Activated T-helper 2 cell treated with anti-CD3 and anti-CD28 coated beads, Interferon-gamma antibody, Interleukin-2, Interleukin-4, amounts not matched to agents 10 μg/mL and 5 μg/mL and 100 μg/mL, durations not matched to agents 14 hours and 24 hours and 36 hours (primary cell): ENCODE measurements at regions not wholly inside any gene's neighbourhood (a gene's known extent, or its start where the extent isn't known, plus 50 kb on each side); places are given as distances from the start of the nearest gene placed in this dataset.
"Not testable (repeated sequence)": the region's sequence is repeated elsewhere in the genome, so short reads cannot be mapped to it uniquely, and the experiment has no call there.

Experiments
- DNase-seq: peaks from one replicate; pipeline ENCODE4 v3.0.0; 2021; ENCODE audit warnings: low spot score
- H3K27ac Mint-ChIP-seq: one replicate; pipeline ENCODE4 v1.8.0; 2021; ENCODE audit warnings: mixed read lengths
- H3K27me3 Mint-ChIP-seq: one replicate; pipeline ENCODE4 v1.8.0; 2021; ENCODE audit warnings: low read depth, mixed read lengths
- H3K36me3 Mint-ChIP-seq: one replicate; pipeline ENCODE4 v1.8.0; 2021; ENCODE audit warnings: low read depth, mixed read lengths
- H3K4me1 Mint-ChIP-seq: one replicate; pipeline ENCODE4 v1.8.0; 2021; ENCODE audit warnings: low read depth, mixed read lengths
- H3K4me3 Mint-ChIP-seq: one replicate; pipeline ENCODE4 v1.8.0; 2021; ENCODE audit warnings: low read depth, mild to moderate bottlenecking, moderate library complexity, mixed read lengths
- H3K9me3 Mint-ChIP-seq: one replicate; pipeline ENCODE4 v1.8.0; 2021; ENCODE audit warnings: mixed read lengths
- intact Hi-C: fragments of 100-400 bp; cut with micrococcal nuclease; formaldehyde crosslinking; loops from one replicate; pipeline ENCODE4 v1.15.1; 2023

GRCh38 chr21:35525443-35525842 lies 476.3 kb upstream of the RUNX1 start:
- Mint-ChIP-seq H3K36me3 (no peaks in the 10 kb centered on the region), H3K27ac (no peak overlapping the region), H3K27me3 (no peaks in the 10 kb centered on the region), H3K4me1 (peaks cover 48% of the 10 kb centered on the region), H3K4me3 (no peak overlapping the region), H3K9me3 (no peaks in the 10 kb centered on the region)
- no peak for DNase-seq
- intact Hi-C loops: loop anchor here (5.0 to 10.0 kb wide), 5 partner anchors 98 to 541 kb away; partner anchors contain the start of gene RUNX1

GRCh38 chr21:35521852-35522505 lies 472.9 kb upstream of the RUNX1 start:
- Mint-ChIP-seq H3K4me1 (peaks cover 19% of the 10 kb centered on the region), H3K36me3 (no peaks in the 10 kb centered on the region), H3K4me3 (no peak overlapping the region), H3K27ac (no peak overlapping the region), H3K9me3 (no peaks in the 10 kb centered on the region), H3K27me3 (peaks cover 3% of the 10 kb centered on the region)
- no peak for DNase-seq
- intact Hi-C loops: loop anchor here (10.0 kb wide), 2 partner anchors 477 to 537 kb away; partner anchors contain the start of gene RUNX1

- intact Hi-C loops: loop anchor here (10.0 kb wide), 2 partner anchors 476 to 536 kb away; partner anchors contain the start of gene RUNX1
- DNase-seq: no peak
- Mint-ChIP-seq H3K9me3 (no peaks in the 10 kb centered on the region), H3K4me1 (peaks cover 18% of the 10 kb centered on the region), H3K36me3 (no peaks in the 10 kb centered on the region), H3K4me3 (no peak overlapping the region), H3K27ac (no peak overlapping the region), H3K27me3 (peaks cover 3% of the 10 kb centered on the region)
Measured at GRCh38 chr21:35521293-35521692, 472.2 kb upstream of the RUNX1 start.

GRCh38 chr21:35520856-35521255 lies 471.8 kb upstream of the RUNX1 start:
- intact Hi-C loops: loop anchor here (10.0 kb wide), 2 partner anchors 476 to 536 kb away; partner anchors contain the start of gene RUNX1
- Mint-ChIP-seq H3K4me1 (peaks cover 13% of the 10 kb centered on the region), H3K27ac (no peak overlapping the region), H3K9me3 (no peaks in the 10 kb centered on the region), H3K36me3 (no peaks in the 10 kb centered on the region), H3K4me3 (no peak overlapping the region), H3K27me3 (peaks cover 3% of the 10 kb centered on the region)
- no peak for DNase-seq

GRCh38 chr21:35520302-35520701 lies 471.2 kb upstream of the RUNX1 start:
- Mint-ChIP-seq H3K9me3 (no peaks in the 10 kb centered on the region), H3K4me3 (no peak overlapping the region), H3K4me1 (peaks cover 8% of the 10 kb centered on the region), H3K27me3 (peaks cover 3% of the 10 kb centered on the region), H3K27ac (no peak overlapping the region), H3K36me3 (no peaks in the 10 kb centered on the region)
- no peak for DNase-seq
- intact Hi-C loops: loop anchor here (10.0 kb wide), 2 partner anchors 476 to 536 kb away; partner anchors contain the start of gene RUNX1

- Mint-ChIP-seq H3K9me3 (no peaks in the 10 kb centered on the region), H3K27ac (no peak overlapping the region), H3K4me1 (peaks cover 2% of the 10 kb centered on the region), H3K4me3 (no peak overlapping the region), H3K27me3 (peaks cover 8% of the 10 kb centered on the region), H3K36me3 (no peaks in the 10 kb centered on the region)
- no peak for DNase-seq
- intact Hi-C loops: no loop called here
Measured at GRCh38 chr21:35517865-35518264, 468.8 kb upstream of the RUNX1 start.

GRCh38 chr21:35516292-35516691 lies 467.2 kb upstream of the RUNX1 start:
- H3K36me3 Mint-ChIP-seq, H3K9me3 Mint-ChIP-seq, H3K27me3 Mint-ChIP-seq, H3K4me3 Mint-ChIP-seq, intact Hi-C loops, H3K4me1 Mint-ChIP-seq, DNase-seq, H3K27ac Mint-ChIP-seq: not testable (repeated sequence)

- Mint-ChIP-seq H3K9me3 (no peaks in the 10 kb centered on the region), H3K27me3 (peaks cover 5% of the 10 kb centered on the region), H3K4me1 (peaks cover 26% of the 10 kb centered on the region), H3K4me3 (no peak overlapping the region), H3K36me3 (no peaks in the 10 kb centered on the region), H3K27ac (no peak overlapping the region)
- DNase-seq: no peak
- intact Hi-C loops: no loop called here
Measured at GRCh38 chr21:35512346-35512745, 463.2 kb upstream of the RUNX1 start.

- Mint-ChIP-seq H3K36me3 (no peaks in the 10 kb centered on the region), H3K4me3 (no peak overlapping the region), H3K4me1 (peaks cover 31% of the 10 kb centered on the region), H3K27ac (peak overlapping the region; percentile 19), H3K27me3 (peaks cover 5% of the 10 kb centered on the region), H3K9me3 (no peaks in the 10 kb centered on the region)
- intact Hi-C loops: loop anchor here (1.0 kb wide), 1 partner anchor 17 kb away; no protein-coding TSS in a partner anchor
- no peak for DNase-seq
Measured at GRCh38 chr21:35511696-35512162, 462.6 kb upstream of the RUNX1 start.

- H3K36me3 Mint-ChIP-seq: no peaks in the 10 kb centered on the region
- no peak overlapping the region for H3K4me3 Mint-ChIP-seq
- H3K9me3 Mint-ChIP-seq: no peaks in the 10 kb centered on the region
- H3K27ac Mint-ChIP-seq: peak overlapping the region; percentile 50
- no peak for DNase-seq
- H3K27me3 Mint-ChIP-seq: peaks cover 5% of the 10 kb centered on the region
- peaks cover 31% of the 10 kb centered on the region for H3K4me1 Mint-ChIP-seq
- intact Hi-C loops: loop anchor here (1.0 kb wide), 1 partner anchor 17 kb away; no protein-coding TSS in a partner anchor
Measured at GRCh38 chr21:35510957-35511695, 462.0 kb upstream of the RUNX1 start.

- Mint-ChIP-seq H3K4me3 (no peak overlapping the region), H3K4me1 (peaks cover 31% of the 10 kb centered on the region), H3K27ac (no peak overlapping the region), H3K9me3 (no peaks in the 10 kb centered on the region), H3K36me3 (no peaks in the 10 kb centered on the region), H3K27me3 (peaks cover 5% of the 10 kb centered on the region)
- intact Hi-C loops: no loop called here
- no peak for DNase-seq
Measured at GRCh38 chr21:35510294-35510693, 461.2 kb upstream of the RUNX1 start.

GRCh38 chr21:35509001-35509704 lies 460.1 kb upstream of the RUNX1 start:
- Mint-ChIP-seq H3K27me3 (peaks cover 5% of the 10 kb centered on the region), H3K4me1 (peaks cover 33% of the 10 kb centered on the region), H3K27ac (no peak overlapping the region), H3K9me3 (no peaks in the 10 kb centered on the region), H3K36me3 (no peaks in the 10 kb centered on the region), H3K4me3 (no peak overlapping the region)
- intact Hi-C loops: no loop called here
- no peak for DNase-seq
